Islet precursor cell (in vitro differentiated cells): ENCODE measurements at regions not wholly inside any gene's neighbourhood (a gene's known extent, or its start where the extent isn't known, plus 50 kb on each side); places are given as distances from the start of the nearest gene placed in this dataset.

Experiments
- DNase-seq: peaks from one replicate; pipeline ENCODE4 v3.0.0-alpha.2; 2018

DNA sequence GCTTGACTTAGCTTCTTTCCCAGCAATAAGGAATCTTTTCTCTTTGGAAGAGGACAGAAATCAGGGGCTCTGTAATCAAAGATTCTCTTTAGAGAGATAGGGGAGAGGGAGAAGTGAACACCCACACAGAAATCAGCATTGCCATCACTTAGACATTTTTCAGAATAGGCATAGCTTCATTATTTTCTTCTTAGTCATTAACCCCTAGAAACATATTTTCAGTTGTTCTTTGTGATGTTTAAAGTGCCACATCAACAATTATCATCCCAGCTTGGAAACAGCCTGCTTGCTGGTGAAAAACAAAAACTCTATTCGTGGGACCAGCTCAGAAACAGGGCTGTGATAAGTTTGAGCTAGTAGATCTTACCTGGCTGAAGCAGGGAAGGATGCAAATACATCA, 88.3 kb upstream of the SLC44A3 start:
- no peak for DNase-seq

DNA sequence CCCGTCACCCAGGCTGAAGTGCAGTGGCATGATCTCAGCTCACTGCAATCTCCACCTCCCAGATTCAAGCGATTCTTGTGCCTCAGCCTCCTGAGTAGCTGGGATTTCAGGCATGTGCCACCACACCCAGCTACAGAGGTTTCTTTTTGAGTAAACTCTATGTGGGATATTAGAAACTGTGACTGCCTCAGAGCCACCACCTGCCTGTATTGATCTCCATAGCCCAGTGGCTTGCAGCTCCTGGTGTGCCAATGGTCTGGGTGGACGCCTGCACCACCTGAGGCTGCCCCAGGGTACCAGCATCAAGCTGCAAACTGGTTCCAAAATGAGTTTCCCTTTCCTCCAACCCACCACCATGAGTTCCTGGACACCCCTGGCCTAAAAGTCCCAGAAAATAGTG, 89.7 kb upstream of the SLC44A3 start:
- no peak for DNase-seq

DNA sequence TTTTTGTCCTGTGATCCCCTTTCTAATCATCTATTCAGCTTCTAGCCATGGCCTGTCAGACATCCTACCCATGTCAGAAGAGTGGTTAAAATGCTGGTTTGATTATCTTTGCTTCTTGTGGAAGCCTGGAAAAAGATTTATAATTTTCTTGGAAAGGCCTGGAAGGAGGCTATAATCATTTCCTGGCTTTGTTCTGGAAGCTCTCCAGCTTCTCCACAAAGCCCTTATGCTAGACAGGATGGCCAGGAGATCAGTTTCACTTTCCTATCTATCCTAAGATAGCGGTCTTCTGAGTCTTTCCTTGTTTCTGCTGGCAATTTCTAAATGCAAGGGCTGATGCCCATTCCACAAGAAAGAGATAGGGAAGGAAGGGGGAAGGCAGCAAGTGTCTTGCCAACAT, 90.9 kb upstream of the SLC44A3 start:
- DNase-seq = no peak

DNA sequence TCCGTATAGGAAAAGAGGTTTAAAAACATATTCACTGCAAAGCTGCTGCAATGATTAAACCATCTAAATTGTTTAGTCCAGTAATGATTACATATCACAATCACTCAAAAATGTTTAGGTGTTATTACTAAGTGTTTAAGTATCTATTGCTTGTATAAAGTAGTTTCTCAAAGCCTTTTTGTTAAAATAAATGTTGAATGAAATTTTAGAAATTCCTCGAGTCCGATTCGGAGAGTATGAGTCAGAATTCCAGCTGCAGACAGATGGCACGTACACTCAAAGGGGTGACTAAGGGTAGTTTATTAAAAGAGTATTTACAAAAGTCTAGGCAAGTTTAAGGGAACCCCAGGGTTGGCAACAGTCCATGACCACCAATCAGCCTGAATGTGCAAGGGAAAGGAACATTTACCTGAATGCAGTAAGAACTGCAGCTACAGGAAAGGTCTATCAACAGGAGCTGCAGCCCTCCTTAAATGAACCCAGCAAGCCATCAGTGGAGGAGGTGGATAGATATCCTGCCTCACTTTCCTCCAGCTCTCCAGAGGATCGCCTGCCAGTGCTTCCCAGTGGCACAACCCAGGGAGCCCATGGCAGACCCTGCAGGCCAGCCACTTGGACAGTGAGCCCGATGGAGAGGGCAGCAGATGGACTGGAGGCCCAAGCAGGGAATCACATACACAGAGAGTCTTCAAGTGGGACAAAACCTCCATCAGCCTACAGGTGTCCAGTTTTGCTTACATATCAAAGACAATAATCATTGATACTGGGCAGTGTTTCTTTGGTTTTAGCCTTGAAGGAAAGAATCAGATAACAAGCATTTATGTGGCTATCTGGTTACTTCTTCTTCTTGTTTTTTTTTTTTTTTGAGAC, 92.1 kb upstream of the SLC44A3 start:
- DNase-seq = no peak

DNA sequence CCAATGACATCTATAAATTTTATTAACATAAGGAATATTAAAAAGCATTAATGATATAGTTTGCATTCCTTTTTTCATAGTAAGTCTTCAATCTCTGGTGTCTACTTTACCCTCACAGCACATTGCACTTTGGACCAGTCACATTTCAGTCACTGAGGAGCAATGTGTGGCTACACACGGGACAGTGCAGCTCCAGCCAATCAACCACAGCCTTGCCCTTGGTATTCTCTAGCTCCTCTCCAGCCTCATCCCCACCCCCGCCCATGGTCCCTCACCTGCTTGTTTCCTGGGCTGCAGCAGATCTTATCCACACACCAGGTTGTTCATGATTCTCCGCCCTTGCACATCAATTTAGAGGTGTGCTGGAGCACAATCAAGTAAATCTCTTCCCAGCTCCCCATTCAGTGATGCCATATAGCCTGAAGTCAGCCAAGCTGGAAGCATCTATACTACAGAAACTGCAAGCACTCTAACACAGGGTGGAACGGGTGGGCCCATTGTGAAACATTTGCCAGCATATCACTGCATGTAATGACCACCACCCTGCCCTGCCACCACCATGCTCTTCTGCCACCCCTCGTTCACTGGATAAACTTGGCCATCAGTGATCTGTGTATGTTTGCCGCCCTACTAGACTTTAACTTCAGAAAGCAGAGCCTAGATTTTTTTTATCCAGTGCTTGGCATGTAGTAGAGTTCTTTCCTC, 93.0 kb upstream of the SLC44A3 start:
- DNase-seq = no peak

DNA sequence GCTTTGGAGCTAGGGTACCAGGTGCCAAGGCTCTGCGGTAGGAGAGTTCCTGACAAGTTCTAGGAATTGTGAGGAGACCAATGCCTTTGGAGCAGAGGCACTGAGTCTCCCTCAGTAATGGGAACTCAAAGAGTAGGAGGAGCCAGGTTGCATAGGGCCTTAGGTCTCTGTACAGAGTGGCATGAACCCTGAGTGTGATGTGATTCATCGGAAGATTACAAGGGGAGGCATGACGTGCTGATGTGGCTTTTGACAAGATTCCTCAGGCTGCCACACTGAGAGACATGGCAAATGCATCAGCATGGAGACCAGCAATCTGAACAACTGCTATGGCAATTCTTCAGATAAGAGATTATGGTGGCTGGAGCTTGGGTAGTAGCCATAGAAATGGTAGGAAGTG, 94.6 kb upstream of the SLC44A3 start:
- no peak for DNase-seq

DNA sequence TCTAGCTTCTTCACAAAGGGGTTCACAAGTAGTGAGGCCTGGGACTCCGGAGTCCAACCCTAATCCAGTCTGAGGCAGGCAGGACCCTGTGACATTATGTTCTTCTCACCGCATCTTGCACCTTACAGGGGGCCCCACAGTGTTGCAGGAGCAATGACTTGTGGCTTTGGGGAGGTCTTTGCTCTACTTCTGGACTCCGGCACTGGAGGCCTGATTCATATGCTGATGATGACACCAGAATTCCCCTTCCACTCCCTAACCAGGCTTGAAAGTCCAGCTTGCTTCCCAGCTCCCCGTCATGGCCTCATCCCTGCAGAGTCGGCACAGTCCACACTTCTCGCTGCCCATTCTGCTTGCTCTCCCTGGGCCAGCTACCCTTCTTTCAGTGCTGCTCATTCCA, 96.3 kb upstream of the SLC44A3 start:
- peak; percentile 43 for DNase-seq

DNA sequence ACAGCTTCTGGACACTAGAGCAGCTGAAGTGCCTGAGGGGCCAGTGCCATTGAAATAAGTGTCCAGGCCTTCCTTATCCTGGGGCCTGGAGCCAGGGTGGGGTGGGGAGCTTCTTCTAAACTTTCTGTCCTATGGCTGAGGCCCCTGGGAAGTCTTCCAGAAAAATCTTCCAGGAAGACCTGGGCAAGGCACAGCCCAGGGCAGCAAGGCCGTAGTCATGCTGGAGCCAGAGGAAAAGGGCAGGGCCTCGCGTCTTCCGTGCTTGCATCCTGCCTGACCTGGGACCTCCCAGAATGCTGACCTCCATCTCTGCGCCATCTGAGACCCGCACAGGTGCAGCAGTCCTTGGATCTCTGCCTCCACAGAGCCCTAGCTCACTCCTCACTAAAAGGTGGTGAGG, 96.7 kb upstream of the SLC44A3 start:
- DNase-seq = peak; percentile 37

DNA sequence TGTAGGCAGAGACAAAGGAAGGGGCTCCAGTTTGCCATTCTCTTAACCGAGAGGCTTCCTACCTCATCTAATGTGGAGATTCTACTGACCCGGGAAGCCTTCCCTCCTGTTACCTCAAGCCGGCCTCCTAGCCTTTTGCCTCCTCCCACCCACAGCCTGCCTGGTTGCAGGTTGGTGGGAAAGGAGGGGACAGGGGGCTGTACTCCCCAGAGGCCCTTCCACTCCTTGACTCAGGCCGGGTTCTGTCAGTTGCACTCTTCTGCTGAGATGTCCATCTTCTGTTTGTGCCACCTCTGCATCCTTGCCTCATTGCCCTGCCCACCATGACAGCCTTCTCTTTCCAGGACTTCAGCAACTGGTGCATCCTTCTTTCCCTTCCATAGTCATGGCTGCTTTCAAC, 98.0 kb upstream of the SLC44A3 start:
- peak; percentile 37 for DNase-seq

DNA sequence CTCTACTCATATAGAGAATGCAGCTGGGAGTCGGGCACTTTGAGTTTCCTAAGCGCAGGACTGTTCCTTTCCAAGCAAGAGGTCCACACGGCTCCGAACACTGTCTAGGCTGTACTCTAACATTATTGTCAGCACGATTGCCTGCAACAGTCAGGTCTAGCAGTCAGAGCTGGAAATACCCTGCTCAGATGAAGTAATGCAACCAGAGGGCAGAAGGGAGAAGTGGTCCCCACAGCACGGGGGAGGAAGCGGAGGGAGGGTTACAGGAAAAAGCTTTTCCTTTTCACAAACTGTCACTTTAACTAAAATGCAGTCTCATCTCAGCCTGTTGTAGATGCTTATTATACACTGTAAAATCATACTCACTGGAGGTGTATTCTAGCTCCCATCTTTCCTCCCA, 98.9 kb upstream of the SLC44A3 start:
- no peak for DNase-seq

DNA sequence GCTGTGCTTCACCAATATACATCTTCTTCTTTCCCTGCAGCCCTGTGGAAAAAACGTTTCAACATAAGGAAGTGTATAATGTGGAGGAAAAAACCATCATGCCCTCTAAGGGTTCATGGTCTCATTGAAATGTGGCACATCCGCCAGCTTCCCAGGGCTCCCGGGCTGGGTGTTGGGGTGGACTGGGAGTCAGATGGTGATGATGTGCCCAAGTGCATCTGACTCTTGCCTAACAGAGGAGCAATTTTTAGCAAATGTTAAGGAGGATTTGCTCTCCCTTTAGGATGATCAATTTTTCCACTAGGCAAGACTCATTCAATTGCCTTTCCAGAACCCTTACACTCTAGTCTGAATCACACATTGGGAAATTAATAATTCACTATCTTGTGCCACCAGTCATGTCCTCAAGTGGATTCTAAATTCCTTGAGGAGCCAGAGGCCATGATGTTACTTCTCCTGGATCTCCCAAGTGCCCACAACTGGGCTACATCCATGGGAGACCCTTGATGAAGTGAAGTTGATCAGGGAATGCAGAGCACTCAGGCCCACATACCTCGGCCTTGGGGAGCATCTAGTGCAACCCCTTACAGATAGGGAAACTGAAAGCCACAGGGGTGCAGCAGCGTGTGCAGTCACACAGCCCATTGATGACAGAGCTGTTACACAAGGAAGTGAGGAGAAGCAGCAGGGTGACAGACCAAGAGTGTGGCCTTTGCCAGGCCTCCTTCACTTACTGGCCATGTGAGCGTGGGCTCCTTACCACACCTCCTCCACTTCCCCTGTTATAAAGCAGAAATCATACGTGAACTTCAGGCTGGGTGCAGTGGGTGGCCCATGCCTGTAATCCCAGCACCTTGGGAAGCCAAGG, 100.0 kb upstream of the SLC44A3 start:
- DNase-seq = no peak

DNA sequence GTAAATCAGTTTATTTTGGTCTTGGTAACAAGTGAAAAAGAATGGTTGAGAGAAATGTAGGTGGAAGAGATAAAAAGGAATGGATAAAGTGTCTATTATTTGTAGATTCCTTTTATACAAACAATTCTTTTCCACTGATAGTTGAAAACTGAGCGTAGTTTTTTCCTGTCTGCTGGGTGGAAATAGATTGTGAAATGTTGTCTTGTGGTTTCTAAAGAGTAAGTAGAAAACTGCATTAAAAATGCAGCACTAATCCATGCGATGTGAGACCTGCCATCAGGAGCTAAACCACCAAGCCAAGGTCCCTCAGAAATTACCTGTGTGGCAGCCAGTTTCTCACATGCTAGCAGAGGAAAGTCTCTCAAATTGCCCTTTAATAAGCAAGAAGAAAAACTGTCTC, 103.2 kb upstream of the SLC44A3 start:
- no peak for DNase-seq

DNA sequence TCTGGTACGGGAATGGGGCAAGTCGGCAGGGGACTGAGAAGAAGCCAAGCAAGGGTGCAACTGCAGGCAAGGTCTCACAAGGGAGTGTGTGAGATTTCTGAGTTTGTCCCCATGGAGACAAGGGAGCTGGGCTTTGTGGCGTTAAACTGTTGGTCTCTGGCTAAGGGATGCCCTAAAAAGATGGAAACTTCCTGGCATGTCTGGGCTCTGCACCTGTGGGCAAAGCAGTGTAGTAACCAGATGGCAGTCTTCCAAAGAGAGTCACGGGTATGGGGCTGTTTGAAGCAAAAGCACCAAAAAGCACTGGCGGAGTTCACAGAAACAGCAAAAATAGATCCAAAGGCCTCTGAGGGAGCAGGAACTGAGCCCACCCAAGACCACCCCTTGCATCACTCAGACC, 104.8 kb upstream of the SLC44A3 start:
- DNase-seq = no peak

DNA sequence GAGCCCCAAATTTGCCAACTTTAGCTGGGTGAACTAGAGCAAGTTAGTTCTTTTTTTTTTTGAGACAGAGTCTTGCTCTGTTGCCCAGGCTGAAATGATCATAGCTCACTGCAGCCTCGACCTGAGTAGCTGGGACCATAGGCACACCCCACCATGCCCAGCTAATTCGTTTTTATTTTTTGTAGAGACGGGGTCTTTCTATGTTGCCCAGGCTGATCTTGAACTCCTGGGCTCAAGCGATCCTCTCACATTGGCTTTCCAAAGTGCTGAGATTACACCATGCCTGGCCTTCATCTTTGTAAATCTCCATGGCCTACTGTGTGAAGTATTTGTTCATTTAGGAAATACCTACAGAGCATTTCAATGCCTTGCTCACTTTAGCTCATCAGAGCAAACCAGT, 105.6 kb upstream of the SLC44A3 start:
- DNase-seq = no peak

DNA sequence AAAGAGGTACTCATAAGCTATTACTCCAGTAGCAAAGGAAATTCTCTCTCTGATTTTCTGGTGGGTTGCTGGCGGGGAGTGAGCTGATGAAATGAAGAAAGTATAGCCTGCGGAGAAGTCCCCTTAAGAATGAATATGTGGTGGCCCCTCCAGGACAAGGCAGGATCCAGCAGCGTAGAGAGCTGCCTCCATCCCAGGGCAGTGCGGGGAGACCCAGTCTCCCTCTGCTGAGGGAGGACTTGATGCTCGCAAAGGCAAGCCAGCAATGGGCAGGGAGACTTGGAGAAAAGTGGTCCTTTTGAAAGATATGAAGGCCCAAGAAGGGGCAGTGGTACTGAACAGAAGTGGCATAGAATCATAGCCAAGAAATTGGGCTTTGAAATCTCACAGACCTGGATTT, 106.0 kb upstream of the SLC44A3 start:
- DNase-seq = no peak

DNA sequence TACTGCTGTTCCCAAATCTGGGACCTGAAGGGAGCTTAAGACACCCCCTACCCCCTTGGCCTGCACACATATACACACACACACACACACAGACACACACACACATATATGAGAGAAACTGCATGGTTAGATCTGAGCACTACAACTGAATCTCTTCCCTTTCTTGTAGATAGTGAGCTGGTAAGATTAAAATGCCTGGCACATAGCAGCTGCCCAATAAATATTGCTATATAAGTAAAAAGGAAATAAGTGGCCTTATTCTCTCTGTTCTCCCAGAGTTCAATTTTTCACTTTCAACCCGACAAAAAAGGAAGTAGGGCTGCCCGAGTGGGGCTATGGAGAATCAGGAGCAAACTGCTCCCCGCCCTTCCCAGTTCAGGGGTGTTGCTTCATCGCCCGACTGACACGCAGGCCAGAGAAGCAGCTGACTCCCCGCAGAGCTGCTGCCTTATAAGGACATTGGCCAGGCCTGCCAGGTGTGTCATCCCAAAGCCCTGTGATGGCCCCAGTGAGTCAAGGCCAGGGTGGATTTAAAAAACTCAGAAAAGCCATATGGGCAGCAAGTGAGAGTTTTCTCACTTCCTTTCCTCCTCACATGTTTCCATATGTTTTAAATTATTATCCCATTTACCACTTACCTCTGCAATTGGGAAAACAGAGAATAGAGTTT, 106.5 kb upstream of the SLC44A3 start:
- peak; percentile 92 for DNase-seq

DNA sequence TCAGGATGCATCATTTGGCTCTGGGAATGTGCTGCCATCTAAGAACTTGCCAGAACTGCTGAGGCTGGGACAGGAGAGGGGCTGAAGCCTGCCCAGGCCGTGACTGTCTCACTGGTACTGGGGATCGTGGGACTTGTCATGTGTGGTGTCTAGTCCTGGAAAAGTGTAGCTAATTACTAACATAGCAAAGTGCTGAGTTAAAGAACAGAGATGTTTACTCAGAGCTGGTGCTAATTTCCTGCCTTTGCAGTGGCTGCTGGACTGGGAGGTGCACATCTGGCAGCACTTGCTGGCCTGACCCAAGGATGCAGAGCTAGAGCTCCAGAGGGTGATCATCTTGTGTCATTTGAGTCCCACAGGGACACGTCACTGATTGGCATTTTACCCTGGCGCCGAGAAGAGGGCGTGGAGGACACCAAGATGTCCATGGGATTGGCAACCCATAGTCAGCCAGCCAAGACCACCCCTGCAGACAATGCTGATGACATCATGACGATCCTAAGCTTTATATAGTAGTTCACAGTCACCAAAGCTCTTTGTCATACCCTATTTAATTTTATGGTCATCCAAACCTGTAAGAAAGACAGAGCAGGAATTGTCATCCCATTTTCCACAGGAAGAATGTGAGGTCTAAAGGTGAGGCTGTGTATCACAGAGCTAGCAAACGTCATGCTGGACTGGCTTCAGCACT, 110.1 kb upstream of the SLC44A3 start:
- peak; percentile 83 for DNase-seq

DNA sequence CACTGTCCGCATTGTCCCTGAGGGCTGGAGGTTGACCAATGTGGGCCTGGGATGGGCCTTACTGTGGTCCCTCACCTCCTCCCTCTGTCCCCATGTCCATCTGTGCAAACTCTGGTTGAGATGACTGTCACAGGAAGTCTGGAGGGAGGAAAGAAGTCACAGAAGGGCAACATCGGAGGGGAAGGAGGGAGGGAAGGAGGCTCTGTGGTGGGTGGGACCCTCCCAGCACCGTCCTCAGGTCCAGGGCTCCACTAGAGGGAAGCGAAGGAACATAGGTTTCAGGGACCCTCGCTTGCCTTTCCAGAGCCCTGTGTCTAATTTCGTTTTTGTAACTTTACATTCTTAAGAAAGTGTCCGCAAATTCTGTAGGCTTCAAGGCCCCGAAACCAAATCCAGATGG, 111.3 kb upstream of the SLC44A3 start:
- no peak for DNase-seq

DNA sequence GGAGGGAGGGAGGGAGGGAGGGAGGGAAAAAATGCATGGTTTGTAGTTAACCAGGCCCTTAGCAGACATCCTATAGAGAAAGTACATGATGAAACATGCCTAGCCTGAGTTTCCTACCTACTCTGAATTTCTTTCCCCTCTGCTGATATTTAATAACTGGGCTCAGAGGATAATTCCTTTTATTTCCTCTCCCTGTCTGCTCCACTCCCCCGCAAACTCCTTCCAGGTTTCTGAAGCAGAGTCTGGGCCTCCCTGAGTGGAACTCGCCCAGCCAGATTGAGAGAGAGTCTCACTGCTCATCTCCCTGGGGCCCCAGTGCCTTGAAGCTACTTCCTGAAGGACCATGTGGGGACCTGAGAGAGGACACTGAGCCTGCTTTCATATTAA, 111.9 kb upstream of the SLC44A3 start:
- DNase-seq = no peak

DNA sequence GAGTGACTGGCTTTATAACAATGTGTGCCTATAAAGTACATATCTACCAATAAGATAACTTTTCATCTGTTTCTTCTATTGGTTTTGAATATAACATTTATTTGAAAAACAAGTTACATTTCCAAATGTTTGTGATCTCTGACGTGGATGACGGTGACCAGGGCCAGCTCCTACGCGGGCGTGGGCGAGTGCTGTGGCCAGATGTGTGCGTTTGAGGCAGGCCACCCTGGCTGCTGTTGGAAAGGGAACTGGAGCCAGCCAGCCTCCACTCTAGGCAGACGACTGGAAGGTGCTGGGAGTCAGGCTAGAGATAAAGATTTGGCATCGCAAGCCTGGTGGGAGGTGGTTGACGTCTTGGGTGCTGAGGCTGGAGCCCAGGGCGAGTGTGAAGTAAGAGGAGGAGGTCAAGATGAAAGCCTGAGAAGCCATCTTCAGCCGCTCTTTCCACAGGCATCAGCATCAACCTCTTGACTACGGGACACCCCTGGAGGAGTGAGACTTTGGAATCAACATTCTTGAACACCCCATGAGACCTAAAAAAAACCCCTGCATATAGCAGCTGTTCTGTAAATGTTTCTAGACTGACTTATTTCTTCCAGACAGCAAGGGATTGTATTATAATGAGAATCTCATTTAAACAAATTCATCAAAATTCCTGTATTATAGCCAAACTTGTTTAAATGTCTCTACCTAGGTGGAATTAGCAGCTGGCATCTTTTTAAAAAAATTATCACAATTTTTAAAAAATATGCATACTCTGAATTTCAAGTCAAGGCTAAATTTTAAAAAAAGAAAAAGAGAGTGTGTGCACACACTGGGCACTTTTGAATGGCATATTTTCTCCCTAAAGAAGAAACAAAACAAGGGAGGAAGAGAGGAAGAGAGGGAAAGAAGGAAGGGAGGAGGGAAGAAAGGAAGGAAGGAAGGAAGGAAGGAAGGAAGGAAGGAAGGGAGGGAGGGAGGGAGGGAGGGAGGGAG, 112.5 kb upstream of the SLC44A3 start:
- no peak for DNase-seq

DNA sequence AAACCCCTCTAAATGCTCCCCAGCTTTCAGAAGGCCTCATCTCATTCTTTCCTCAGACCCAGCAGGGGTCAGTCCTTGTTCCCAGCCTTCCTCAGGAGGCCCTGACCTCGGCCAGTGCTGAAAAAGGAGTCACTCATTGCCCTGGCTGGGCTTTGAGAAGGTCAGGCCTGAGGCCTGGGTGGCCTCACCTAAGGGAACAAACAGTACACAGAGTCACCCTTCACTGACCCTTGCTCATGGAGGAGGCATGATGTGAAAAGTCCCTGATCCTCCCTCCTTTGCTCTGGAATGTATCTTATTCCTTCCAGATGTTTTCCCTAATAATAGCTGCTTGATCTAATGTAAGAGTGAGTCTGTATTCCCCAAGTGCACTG, 117.7 kb upstream of the SLC44A3 start:
- no peak for DNase-seq
